K562 (cell line): ENCODE measurements at regions not wholly inside any gene's neighbourhood (a gene's known extent, or its start where the extent isn't known, plus 50 kb on each side); places are given as distances from the start of the nearest gene placed in this dataset.

Experiments used
- ATAC-seq: fragments of 200-7000 bp; cut with Tn5 transposase; 3 replicates; pipeline ENCODE4 v1.9.1; 2020; ENCODE audit warnings: moderate library complexity
- BruUV-seq: library from RNA; stranded (reverse); fragments of 400-500 nt; replicated peaks from 2 replicates; lab custom pipeline; 2021; lab: Mats Ljungman, UMichigan
- CTCF ChIA-PET: fragments of 300-600 bp; formaldehyde crosslinking; extraction: SDS; loops from one replicate; lab custom pipeline; 2021; ENCODE audit warnings: low intra/inter-chr PET ratio; lab: Yijun Ruan, JAX
- POLR2A ChIA-PET: fragments of 300-600, 350-650 bp; sonication (Branson Sonifier 250); formaldehyde crosslinking; extraction: SDS; loops from one replicate; lab custom pipeline; 2021; ENCODE audit warnings: antibody characterized with exemption, inconsistent platforms; lab: Yijun Ruan, JAX
- DNase-seq, 4 experiments: peaks; one replicate each; pipeline versions ENCODE4 v3.0.0 to v3.0.0-alpha.2; 2011 to 2018; ENCODE audit warnings: low spot score in 3 of 4, mixed read lengths in 3 of 4; ENCODE audit errors: extremely low read depth in 1 of 4
- FAIRE-seq: peaks from 2 replicates; lab custom pipeline; 2011; peaks lifted over from hg19 to GRCh38; lab: Jason Lieb, UNC
- H2AFZ ChIP-seq: 2 replicates; pipeline ENCODE4 v1.6.0; 2011; ENCODE audit warnings: low read depth, low read length, control low read depth, inconsistent platforms
- H3K27ac ChIP-seq: fragments of 200-600 bp; 3 replicates; pipeline ENCODE4 v1.8.0; 2011; ENCODE audit warnings: low read depth, mild to moderate bottlenecking, control low read depth, inconsistent platforms, low read length, moderate library complexity, mixed read lengths; ENCODE audit errors: extremely low read depth
- H3K27me3 ChIP-seq, 2 experiments: fragments of 300-600 bp in 1 of 2; 2 replicates in 1 of 2; 3 replicates in 1 of 2; pipeline versions ENCODE4 v1.6.0 to v1.8.0; 2011; ENCODE audit warnings: inconsistent platforms in 2 of 2, low read length in 2 of 2, mild to moderate bottlenecking in 1 of 2, mixed read lengths in 1 of 2, moderate library complexity in 1 of 2; ENCODE audit not compliant: control insufficient read depth in 2 of 2, insufficient read depth in 2 of 2
- H3K36me3 ChIP-seq: fragments of 300-600 bp; 3 replicates; pipeline ENCODE4 v1.8.0; 2011; ENCODE audit warnings: mild to moderate bottlenecking, low read length, inconsistent platforms; ENCODE audit not compliant: control insufficient read depth, insufficient read depth
- H3K4me1 ChIP-seq, 2 experiments: fragments of 200-600 bp in 1 of 2; replicated peaks in 1 of 2; 2 replicates in 1 of 2; 3 replicates in 1 of 2; pipeline versions ENCODE4 v1.5.1 to v1.8.0; 2011; ENCODE audit warnings: inconsistent platforms in 2 of 2, low read length in 2 of 2, mild to moderate bottlenecking in 1 of 2, mixed read lengths in 1 of 2, moderate library complexity in 1 of 2; ENCODE audit not compliant: control insufficient read depth in 2 of 2, insufficient read depth in 2 of 2
- H3K4me2 ChIP-seq: 2 replicates; pipeline ENCODE4 v1.6.1; 2011; ENCODE audit warnings: low read length, control low read depth, inconsistent platforms, mixed read lengths; ENCODE audit not compliant: insufficient read depth
- H3K4me3 ChIP-seq: fragments of 200-600 bp; sonication (generic), shearing (Covaris generic); 2 replicates; pipeline ENCODE4 v1.5.1; 2016; ENCODE audit warnings: control low read depth, inconsistent platforms
- H3K79me2 ChIP-seq: fragments of 200-600 bp; 3 replicates; pipeline ENCODE4 v1.8.0; 2011; ENCODE audit warnings: low read length, inconsistent platforms; ENCODE audit not compliant: control insufficient read depth, insufficient read depth
- H3K9ac ChIP-seq, 2 experiments: 2 replicates each; pipeline versions ENCODE4 v1.6.0 to v1.6.1; 2011; ENCODE audit warnings: low read depth in 2 of 2, low read length in 2 of 2, control low read depth in 1 of 2, inconsistent platforms in 1 of 2, mild to moderate bottlenecking in 1 of 2, mixed read lengths in 1 of 2; ENCODE audit not compliant: insufficient read depth in 1 of 2
- H3K9me1 ChIP-seq: one replicate; pipeline ENCODE4 v1.6.0; 2011; ENCODE audit warnings: inconsistent platforms, mild to moderate bottlenecking, low read length, moderate library complexity; ENCODE audit not compliant: control insufficient read depth, insufficient read depth
- H3K9me3 ChIP-seq: replicated peaks from 2 replicates; pipeline ENCODE4 v1.5.1; 2011; ENCODE audit warnings: low read depth, low read length, inconsistent platforms; ENCODE audit not compliant: control insufficient read depth, insufficient read depth
- H4K20me1 ChIP-seq: replicated peaks from 2 replicates; pipeline ENCODE4 v1.6.1; 2011; ENCODE audit warnings: low read length, inconsistent platforms, mixed read lengths; ENCODE audit not compliant: control insufficient read depth, insufficient read depth
- ARID1B ChIP-seq: fragments of 450-650 bp; IDR thresholded peaks from 2 replicates; pipeline ENCODE4 v1.6.1; 2016; ENCODE audit warnings: antibody characterized with exemption, mild to moderate bottlenecking, inconsistent platforms
- BRD4 ChIP-seq: fragments of 200-600 bp; sonication (generic); IDR thresholded peaks from 2 replicates; pipeline ENCODE4 v1.6.1; 2017; ENCODE audit warnings: inconsistent platforms
- E2F3 ChIP-seq: fragments of 250-450 bp; sonication (Bioruptor Pico); IDR thresholded peaks from 2 replicates; pipeline ENCODE4 v1.4.0; 2020; ENCODE audit warnings: mild to moderate bottlenecking
- ESRRA ChIP-seq: fragments of 450-650 bp; IDR thresholded peaks from 2 replicates; pipeline ENCODE4 v1.6.1; 2014; ENCODE audit warnings: low read depth, mild to moderate bottlenecking, moderate library complexity, borderline replicate concordance
- GMEB1 ChIP-seq: fragments of 250-450 bp; sonication (Bioruptor Pico); IDR thresholded peaks from 2 replicates; pipeline ENCODE4 v1.4.0; 2020; ENCODE audit warnings: mild to moderate bottlenecking
- KLF6 ChIP-seq: fragments of 250-450 bp; sonication (Bioruptor Pico); IDR thresholded peaks from 2 replicates; pipeline ENCODE4 v1.4.0; 2020; ENCODE audit warnings: mild to moderate bottlenecking, moderate library complexity, borderline replicate concordance
- MCM5 ChIP-seq: fragments of 450-650 bp; IDR thresholded peaks from 2 replicates; pipeline ENCODE4 v1.6.1; 2016; ENCODE audit warnings: low read depth
- NFE2L1 ChIP-seq: fragments of 450-650 bp; IDR thresholded peaks from 2 replicates; pipeline ENCODE4 v1.6.1; 2016; ENCODE audit warnings: missing genetic modification characterization, low read depth, mild to moderate bottlenecking, missing compliant biosample characterization, moderate library complexity, borderline replicate concordance
- NUFIP1 ChIP-seq: fragments of 450-650 bp; IDR thresholded peaks from 2 replicates; pipeline ENCODE4 v1.6.1; 2018; ENCODE audit not compliant: partially characterized antibody
- PCBP1 ChIP-seq: fragments of 200-400 bp; formaldehyde crosslinking; IDR thresholded peaks from 2 replicates; pipeline ENCODE4 v1.6.1; 2018; ENCODE audit warnings: mild to moderate bottlenecking, low read depth, low read length; ENCODE audit not compliant: poor library complexity, severe bottlenecking
- PHB2 ChIP-seq: fragments of 450-650 bp; IDR thresholded peaks from 2 replicates; pipeline ENCODE4 v1.6.1; 2017; ENCODE audit warnings: low read depth
- SIRT6 ChIP-seq: IDR thresholded peaks from one replicate; pipeline ENCODE4 v1.6.1; 2012; ENCODE audit warnings: low read depth, mild to moderate bottlenecking, control low read depth, inconsistent platforms, low read length, moderate library complexity
- THRA ChIP-seq: fragments of 450-650 bp; IDR thresholded peaks from 2 replicates; pipeline ENCODE4 v1.6.1; 2017; ENCODE audit warnings: mild to moderate bottlenecking, moderate library complexity
- ZC3H4 ChIP-seq: sonication (generic); formaldehyde crosslinking; IDR thresholded peaks from 2 replicates; pipeline ENCODE4 v1.9.0; 2021; ENCODE audit warnings: missing genetic modification reagents, borderline replicate concordance
- ZNF316 ChIP-seq: fragments of 450-650 bp; IDR thresholded peaks from 2 replicates; pipeline ENCODE4 v1.6.1; 2016
- ZNF766 ChIP-seq: fragments of 200-800 bp; sonication (Bioruptor generic); conservative IDR thresholded peaks from 2 replicates; pipeline ENCODE4 v1.6.1; 2016; ENCODE audit warnings: missing genetic modification characterization, missing compliant biosample characterization
- ZNF830 ChIP-seq: fragments of 250-450 bp; sonication (Bioruptor Pico); IDR thresholded peaks from 2 replicates; pipeline ENCODE4 v1.5.0; 2021; ENCODE audit warnings: mild to moderate bottlenecking
- WGBS: fragments of 100-300 bp; shearing (Covaris generic); methylation state at CpG from one replicate; pipeline ENCODE4 v1.1.6; 2016; ENCODE audit warnings: low coverage, mixed read lengths; ENCODE audit not compliant: insufficient coverage; ENCODE audit errors: missing lambda C conversion rate; 5-methylcytosine and 5-hydroxymethylcytosine counted together
- in situ Hi-C: fragments of 300-500 bp; cut with MboI; formaldehyde crosslinking; loops from 4 replicates; pipeline ENCODE4 v1.15.0; 2018; ENCODE audit warnings: inconsistent platforms, mixed read lengths
- intact Hi-C: fragments of 100-400 bp; cut with micrococcal nuclease; formaldehyde crosslinking; loops from 2 replicates; pipeline ENCODE4 v1.14.2; 2022
- TF ChIP-seq, protein P1 (sequence below): fragments of 450-650 bp; formaldehyde crosslinking; IDR thresholded peaks from 2 replicates; pipeline ENCODE4 v1.4.0; 2020; ENCODE audit warnings: mild to moderate bottlenecking, mixed read lengths
- TF ChIP-seq, protein P2 (sequence below): fragments of 450-650 bp; IDR thresholded peaks from 2 replicates; pipeline ENCODE4 v1.6.1; 2016; ENCODE audit warnings: mild to moderate bottlenecking

DNA sequence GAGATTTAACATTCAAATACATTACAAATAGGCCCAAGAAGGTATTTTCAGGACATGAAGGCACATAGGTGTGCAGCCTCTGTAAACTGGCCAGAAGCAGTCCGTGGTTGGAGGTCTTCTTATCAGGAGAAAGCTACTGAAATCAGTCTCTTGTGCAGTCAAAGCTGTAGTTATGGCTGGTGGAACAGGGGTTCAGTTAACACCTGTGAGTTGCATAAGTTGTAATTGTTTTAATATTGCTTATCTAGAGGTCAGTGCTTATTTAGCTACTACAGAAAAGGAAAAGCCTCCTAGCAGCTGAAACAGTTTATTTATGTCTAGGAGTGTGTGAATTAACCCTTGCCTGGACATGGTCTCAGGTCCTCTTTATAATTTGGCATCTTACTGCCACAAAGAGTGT is 377.6 kb upstream of the MDGA2 start:
- no peaks in the 10 kb centered on the region for H3K9me3 ChIP-seq
- no peak overlapping the region for H2AFZ ChIP-seq
- H3K4me3 ChIP-seq = no peak overlapping the region
- no peaks in the 10 kb centered on the region for H3K4me1 ChIP-seq
- no peak overlapping the region for H3K9ac ChIP-seq
- in situ Hi-C loops (no loop called here), intact Hi-C loops (no loop called here)
- H4K20me1 ChIP-seq = no peaks in the 10 kb centered on the region
- no peaks in the 10 kb centered on the region for H3K79me2 ChIP-seq
- no peak for ATAC-seq
- 0% methylated on average over 1 of the region's 1 CpG for WGBS
- no peak for DNase-seq
- H3K27ac ChIP-seq = no peak overlapping the region
- no peak overlapping the region for H3K4me2 ChIP-seq
- CTCF ChIA-PET = no interaction called here
- no peaks in the 10 kb centered on the region for H3K27me3 ChIP-seq
- H3K9me1 ChIP-seq = no peaks in the 10 kb centered on the region
- no TSS peak for BruUV-seq
- no peaks in the 10 kb centered on the region for H3K36me3 ChIP-seq
- FAIRE-seq = no peak
- POLR2A ChIA-PET = no interaction called here
- TF ChIP-seq KLF6 (CRISPR knock-in tag) (no peak), MCM5 (no peak), PHB2 (no peak), NFE2L1 (tag) (no peak), ZC3H4 (CRISPR knock-in tag) (no peak), GMEB1 (no peak), E2F3 (CRISPR knock-in tag) (no peak), ESRRA (no peak), ZNF316 (no peak), THRA (no peak), ZNF830 (no peak), ARID1B (no peak), ZNF766 (no peak), SIRT6 (no peak), NUFIP1 (no peak), BRD4 (no peak), PCBP1 (no peak)
- TF ChIP-seq, protein P1, sequence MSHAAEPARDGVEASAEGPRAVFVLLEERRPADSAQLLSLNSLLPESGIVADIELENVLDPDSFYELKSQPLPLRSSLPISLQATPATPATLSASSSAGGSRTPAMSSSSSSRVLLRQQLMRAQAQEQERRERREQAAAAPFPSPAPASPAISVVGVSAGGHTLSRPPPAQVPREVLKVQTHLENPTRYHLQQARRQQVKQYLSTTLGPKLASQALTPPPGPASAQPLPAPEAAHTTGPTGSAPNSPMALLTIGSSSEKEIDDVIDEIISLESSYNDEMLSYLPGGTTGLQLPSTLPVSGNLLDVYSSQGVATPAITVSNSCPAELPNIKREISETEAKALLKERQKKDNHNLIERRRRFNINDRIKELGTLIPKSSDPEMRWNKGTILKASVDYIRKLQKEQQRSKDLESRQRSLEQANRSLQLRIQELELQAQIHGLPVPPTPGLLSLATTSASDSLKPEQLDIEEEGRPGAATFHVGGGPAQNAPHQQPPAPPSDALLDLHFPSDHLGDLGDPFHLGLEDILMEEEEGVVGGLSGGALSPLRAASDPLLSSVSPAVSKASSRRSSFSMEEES (CRISPR knock-in tag) = no peak
- TF ChIP-seq, protein P2, sequence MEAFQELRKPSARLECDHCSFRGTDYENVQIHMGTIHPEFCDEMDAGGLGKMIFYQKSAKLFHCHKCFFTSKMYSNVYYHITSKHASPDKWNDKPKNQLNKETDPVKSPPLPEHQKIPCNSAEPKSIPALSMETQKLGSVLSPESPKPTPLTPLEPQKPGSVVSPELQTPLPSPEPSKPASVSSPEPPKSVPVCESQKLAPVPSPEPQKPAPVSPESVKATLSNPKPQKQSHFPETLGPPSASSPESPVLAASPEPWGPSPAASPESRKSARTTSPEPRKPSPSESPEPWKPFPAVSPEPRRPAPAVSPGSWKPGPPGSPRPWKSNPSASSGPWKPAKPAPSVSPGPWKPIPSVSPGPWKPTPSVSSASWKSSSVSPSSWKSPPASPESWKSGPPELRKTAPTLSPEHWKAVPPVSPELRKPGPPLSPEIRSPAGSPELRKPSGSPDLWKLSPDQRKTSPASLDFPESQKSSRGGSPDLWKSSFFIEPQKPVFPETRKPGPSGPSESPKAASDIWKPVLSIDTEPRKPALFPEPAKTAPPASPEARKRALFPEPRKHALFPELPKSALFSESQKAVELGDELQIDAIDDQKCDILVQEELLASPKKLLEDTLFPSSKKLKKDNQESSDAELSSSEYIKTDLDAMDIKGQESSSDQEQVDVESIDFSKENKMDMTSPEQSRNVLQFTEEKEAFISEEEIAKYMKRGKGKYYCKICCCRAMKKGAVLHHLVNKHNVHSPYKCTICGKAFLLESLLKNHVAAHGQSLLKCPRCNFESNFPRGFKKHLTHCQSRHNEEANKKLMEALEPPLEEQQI = no peak
